Adipocyte (in vitro differentiated cells): ENCODE measurements at regions not wholly inside any gene's neighbourhood (a gene's known extent, or its start where the extent isn't known, plus 50 kb on each side); places are given as distances from the start of the nearest gene placed in this dataset.

Source experiments
- DNase-seq: peaks from one replicate; pipeline ENCODE4 v3.0.0-alpha.2; 2015; ENCODE audit warnings: low read depth
- H3K27me3 ChIP-seq: replicated peaks from 2 replicates; pipeline ENCODE4 v1.7.0; 2013; ENCODE audit warnings: mild to moderate bottlenecking, low read length, moderate library complexity; ENCODE audit not compliant: control insufficient read depth, insufficient read depth
- H3K36me3 ChIP-seq: 2 replicates; pipeline ENCODE4 v1.7.0; 2013; ENCODE audit warnings: low read length, mild to moderate bottlenecking, moderate library complexity; ENCODE audit not compliant: control insufficient read depth, insufficient read depth, severe bottlenecking
- H3K4me1 ChIP-seq: 2 replicates; pipeline ENCODE4 v1.7.0; 2013; ENCODE audit warnings: mild to moderate bottlenecking, low read length, moderate library complexity; ENCODE audit not compliant: control insufficient read depth, insufficient read depth
- H3K4me3 ChIP-seq: 2 replicates; pipeline ENCODE4 v1.7.0; 2013; ENCODE audit warnings: mild to moderate bottlenecking, low read length, moderate library complexity
- H3K9ac ChIP-seq: 2 replicates; pipeline ENCODE4 v1.7.0; 2013; ENCODE audit warnings: mild to moderate bottlenecking, low read length, moderate library complexity
- H3K9me3 ChIP-seq: 2 replicates; pipeline ENCODE4 v1.7.0; 2013; ENCODE audit warnings: mild to moderate bottlenecking, low read length, moderate library complexity; ENCODE audit not compliant: control insufficient read depth

DNA sequence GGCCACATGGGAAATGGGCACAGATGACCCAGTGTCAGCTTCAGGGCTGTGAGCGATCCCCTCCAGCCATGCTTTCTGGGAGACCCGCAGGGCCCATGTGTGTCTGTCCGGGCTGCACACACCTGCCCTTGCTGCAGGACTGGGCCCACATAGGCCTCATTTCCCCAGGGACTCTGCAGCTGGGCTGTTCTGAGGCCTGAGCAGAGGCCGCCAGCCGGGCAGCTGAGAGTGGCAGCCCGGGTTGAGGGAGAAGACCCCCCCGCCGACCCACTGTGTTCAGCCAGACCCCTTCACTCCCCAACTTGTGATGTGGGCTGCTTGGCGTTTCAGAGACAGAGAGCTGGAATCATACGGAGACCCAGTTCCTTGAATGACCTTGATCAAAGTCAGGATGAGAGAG, 50.1 kb upstream of the DPYSL4 start:
- H3K27me3 ChIP-seq = peaks cover 23% of the 10 kb centered on the region
- no peak for DNase-seq
- no peak overlapping the region for H3K4me3 ChIP-seq
- H3K9ac ChIP-seq = no peak overlapping the region
- no peaks in the 10 kb centered on the region for H3K36me3 ChIP-seq
- H3K4me1 ChIP-seq = no peaks in the 10 kb centered on the region
- no peaks in the 10 kb centered on the region for H3K9me3 ChIP-seq
